ENCODE measurements at regions not wholly inside any gene's neighbourhood (a gene's known extent, or its start where the extent isn't known, plus 50 kb on each side); places are given as distances from the start of the nearest gene placed in this dataset.

GRCh38 chr11:23143022-23143421, 282.7 kb upstream of the CCDC179 start:
- DNase-seq = no peak
- Histone ChIP-seq H3K4me1 (replicated peaks in 1 of 2) (no peaks in the 10 kb centered on the region), H3K4me3 (no peak overlapping the region), H3K9me3 (replicated peaks in 1 of 3) (no peaks in the 10 kb centered on the region), H3K27me3 (no peaks in the 10 kb centered on the region), H3K36me3 (replicated peaks in 1 of 2) (no peaks in the 10 kb centered on the region), H3K27ac (no peak overlapping the region)
- intact Hi-C loops (cut with DNase I) = no loop called here
- TF ChIP-seq CTCF (IDR thresholded peaks at IDR 0.05) (no peak), POLR2A (IDR thresholded peaks at IDR 0.05) (no peak)
- WGBS, 4 donors = 68 to 78% (median 75%) methylated on average over 2 of the region's 2 CpGs

GRCh38 chr11:23151819-23152218, 291.5 kb upstream of the CCDC179 start:
- no peaks in the 10 kb centered on the region for H3K4me1 ChIP-seq (replicated peaks in 1 of 2)
- DNase-seq = peak in 2 of 7 donors; percentile 15 to 26
- TF ChIP-seq POLR2A (IDR thresholded peaks at IDR 0.05) (no peak), CTCF (IDR thresholded peaks at IDR 0.05) (no peak)
- 49 to 55% (median 53%) methylated on average over 2 of the region's 2 CpGs for WGBS, 4 donors
- no peak overlapping the region for H3K4me3 ChIP-seq
- intact Hi-C loops (cut with DNase I) = no loop called here
- H3K9me3 ChIP-seq (replicated peaks in 1 of 3) = peaks cover 0 to 7% (median 0%) of the 10 kb centered on the region in 3 donors
- H3K27ac ChIP-seq = no peak overlapping the region
- H3K27me3 ChIP-seq = no peaks in the 10 kb centered on the region
- no peaks in the 10 kb centered on the region for H3K36me3 ChIP-seq (replicated peaks in 1 of 2)

DNA sequence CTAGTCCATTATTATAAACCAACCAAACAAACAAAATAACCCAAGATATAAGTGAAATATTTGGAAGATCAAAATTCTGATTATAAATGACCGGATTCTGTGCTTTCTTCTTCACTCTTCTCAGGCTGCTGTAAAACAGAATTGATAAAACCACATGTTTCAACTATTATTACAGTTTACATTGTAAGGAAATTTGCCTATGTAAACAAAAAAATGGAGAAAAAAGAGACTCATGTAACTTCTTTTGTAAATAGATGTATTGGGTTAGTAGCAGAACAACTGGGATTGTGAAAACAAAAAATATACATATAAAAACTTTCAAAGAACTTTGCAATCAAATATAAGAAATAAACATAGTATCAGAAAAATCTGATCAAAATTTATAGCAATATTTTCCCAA, 295.2 kb upstream of the CCDC179 start:
- TF ChIP-seq CTCF (IDR thresholded peaks at IDR 0.05) = no peak
- no peak for TF ChIP-seq POLR2A (IDR thresholded peaks at IDR 0.05)
- Histone ChIP-seq H3K4me1 (replicated peaks in 1 of 2) (no peaks in the 10 kb centered on the region), H3K9me3 (replicated peaks in 1 of 3) (peaks cover 0 to 7% (median 0%) of the 10 kb centered on the region in 3 donors), H3K27me3 (no peaks in the 10 kb centered on the region), H3K36me3 (replicated peaks in 1 of 2) (no peaks in the 10 kb centered on the region), H3K27ac (no peak overlapping the region), H3K4me3 (no peak overlapping the region)
- intact Hi-C loops (cut with DNase I) = no loop called here
- WGBS, 4 donors = 90 to 100% (median 95%) methylated on average over 1 of the region's 1 CpG
- DNase-seq = no peak

- WGBS, 4 donors = 93 to 100% (median 96%) methylated on average over 1 of the region's 1 CpG
- Histone ChIP-seq H3K9me3 (replicated peaks in 1 of 3) (no peaks in the 10 kb centered on the region), H3K27ac (no peak overlapping the region), H3K36me3 (replicated peaks in 1 of 2) (no peaks in the 10 kb centered on the region), H3K27me3 (no peaks in the 10 kb centered on the region), H3K4me1 (replicated peaks in 1 of 2) (no peaks in the 10 kb centered on the region), H3K4me3 (no peak overlapping the region)
- no peak for DNase-seq
- TF ChIP-seq CTCF (IDR thresholded peaks at IDR 0.05) (no peak), POLR2A (IDR thresholded peaks at IDR 0.05) (no peak)
- intact Hi-C loops (cut with DNase I) = no loop called here
These were observed 303.7 kb upstream of the CCDC179 start for GRCh38 chr11:23164022-23164421.
